Peyer's patch (tissue), 4 donors: ENCODE measurements at regions not wholly inside any gene's neighbourhood (a gene's known extent, or its start where the extent isn't known, plus 50 kb on each side); places are given as distances from the start of the nearest gene placed in this dataset.

Experiments
- DNase-seq, 3 donors: peaks; one replicate each; pipeline ENCODE4 v3.0.0-alpha.2; 2017 to 2019
- H3K27ac ChIP-seq, 4 donors: fragments of 200-600 bp; sonication (generic); one replicate each; pipeline ENCODE4 v1.5.1; 2016 to 2019
- H3K27me3 ChIP-seq, 2 donors: fragments of 200-600 bp; sonication (generic); one replicate each; pipeline ENCODE4 v1.5.1; 2019
- H3K36me3 ChIP-seq, 3 donors: fragments of 200-600 bp; sonication (generic); one replicate each; pipeline ENCODE4 v1.5.1; 2016 to 2019
- H3K4me1 ChIP-seq, 4 donors: fragments of 200-600 bp; sonication (generic); one replicate each; pipeline ENCODE4 v1.5.1; 2016 to 2019
- H3K4me3 ChIP-seq, 4 donors: fragments of 200-600 bp; sonication (generic); 1 replicate in 3 of 4; 2 replicates in 1 of 4; pipeline ENCODE4 v1.5.1; 2016 to 2019; ENCODE audit warnings: mild to moderate bottlenecking in 1 of 4
- H3K9me3 ChIP-seq, 4 donors: fragments of 200-600 bp; sonication (generic); one replicate each; pipeline ENCODE4 v1.5.1; 2016 to 2019; ENCODE audit warnings: mild to moderate bottlenecking in 1 of 4
- POLR2A ChIP-seq, 2 donors: fragments of 450-650 bp; IDR thresholded peaks; one replicate each; pipeline ENCODE4 v1.5.1; 2017; ENCODE audit warnings: antibody characterized with exemption in 2 of 2, mild to moderate bottlenecking in 2 of 2, moderate library complexity in 2 of 2
- TF ChIP-seq, protein P1 (sequence below), 6 experiments: fragments of 450-650 bp in 4 of 6; fragments of 200-600 bp in 2 of 6; sonication (generic) in 1 of 6; IDR thresholded peaks; one replicate each; pipeline ENCODE4 v1.5.1; 2017 to 2019; ENCODE audit warnings: antibody characterized with exemption in 6 of 6, mild to moderate bottlenecking in 3 of 6, moderate library complexity in 1 of 6

DNA sequence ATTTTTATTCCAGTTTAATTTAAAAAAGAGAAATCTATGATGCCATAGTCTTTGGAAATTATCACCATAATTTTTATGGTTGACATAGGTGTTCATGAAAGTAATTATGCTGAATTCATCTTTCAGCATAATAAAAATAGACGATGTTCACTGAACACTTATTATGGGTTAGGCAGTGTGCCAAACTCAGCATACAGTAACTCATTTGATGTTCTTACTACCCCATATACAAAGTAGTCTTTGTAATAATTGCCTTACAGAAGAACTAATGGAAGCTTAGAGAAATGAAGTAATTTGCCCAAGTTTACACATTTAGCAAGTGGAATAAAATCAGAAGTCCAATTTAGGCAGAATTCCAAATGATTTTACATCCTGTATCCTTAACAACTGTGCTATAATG lies 852.2 kb upstream of the GOT2 start:
- no peak for DNase-seq
- no peak overlapping the region for H3K27ac ChIP-seq
- TF ChIP-seq, protein P1, sequence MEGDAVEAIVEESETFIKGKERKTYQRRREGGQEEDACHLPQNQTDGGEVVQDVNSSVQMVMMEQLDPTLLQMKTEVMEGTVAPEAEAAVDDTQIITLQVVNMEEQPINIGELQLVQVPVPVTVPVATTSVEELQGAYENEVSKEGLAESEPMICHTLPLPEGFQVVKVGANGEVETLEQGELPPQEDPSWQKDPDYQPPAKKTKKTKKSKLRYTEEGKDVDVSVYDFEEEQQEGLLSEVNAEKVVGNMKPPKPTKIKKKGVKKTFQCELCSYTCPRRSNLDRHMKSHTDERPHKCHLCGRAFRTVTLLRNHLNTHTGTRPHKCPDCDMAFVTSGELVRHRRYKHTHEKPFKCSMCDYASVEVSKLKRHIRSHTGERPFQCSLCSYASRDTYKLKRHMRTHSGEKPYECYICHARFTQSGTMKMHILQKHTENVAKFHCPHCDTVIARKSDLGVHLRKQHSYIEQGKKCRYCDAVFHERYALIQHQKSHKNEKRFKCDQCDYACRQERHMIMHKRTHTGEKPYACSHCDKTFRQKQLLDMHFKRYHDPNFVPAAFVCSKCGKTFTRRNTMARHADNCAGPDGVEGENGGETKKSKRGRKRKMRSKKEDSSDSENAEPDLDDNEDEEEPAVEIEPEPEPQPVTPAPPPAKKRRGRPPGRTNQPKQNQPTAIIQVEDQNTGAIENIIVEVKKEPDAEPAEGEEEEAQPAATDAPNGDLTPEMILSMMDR (IDR thresholded peaks at IDR 0.05) = no peak

DNA sequence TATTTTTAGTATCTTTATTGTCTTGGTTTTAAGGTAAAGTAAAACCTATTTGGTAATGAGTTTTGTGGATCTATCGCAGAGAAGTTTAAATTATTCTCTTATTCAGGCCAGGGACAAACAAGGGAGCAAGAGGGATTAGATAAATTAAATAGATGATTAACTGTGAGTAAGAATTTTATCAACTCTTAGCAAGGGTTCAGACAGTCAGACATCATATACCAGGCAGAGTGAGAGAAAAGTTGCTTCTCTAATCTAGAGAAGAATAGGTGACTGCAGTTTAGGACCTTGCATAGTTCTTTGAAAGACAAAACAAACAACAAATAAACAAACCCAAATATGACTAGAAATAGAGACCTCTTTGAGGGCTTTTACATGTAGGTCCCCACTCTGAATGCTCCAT lies 840.2 kb upstream of the GOT2 start:
- Histone ChIP-seq H3K27me3 (no peaks in the 10 kb centered on the region), H3K4me3 (no peak overlapping the region), H3K36me3 (no peaks in the 10 kb centered on the region), H3K27ac (no peak overlapping the region), H3K4me1 (no peaks in the 10 kb centered on the region), H3K9me3 (no peaks in the 10 kb centered on the region)
- no peak for DNase-seq
- TF ChIP-seq, protein P1 (IDR thresholded peaks at IDR 0.05) = no peak
- no peak for TF ChIP-seq POLR2A (IDR thresholded peaks at IDR 0.05)

More for the DNA sequence above, 852.2 kb upstream of the GOT2 start:
- Histone ChIP-seq H3K9me3 (no peaks in the 10 kb centered on the region), H3K27me3 (no peaks in the 10 kb centered on the region), H3K36me3 (no peaks in the 10 kb centered on the region), H3K4me3 (no peak overlapping the region), H3K4me1 (no peaks in the 10 kb centered on the region)

DNA sequence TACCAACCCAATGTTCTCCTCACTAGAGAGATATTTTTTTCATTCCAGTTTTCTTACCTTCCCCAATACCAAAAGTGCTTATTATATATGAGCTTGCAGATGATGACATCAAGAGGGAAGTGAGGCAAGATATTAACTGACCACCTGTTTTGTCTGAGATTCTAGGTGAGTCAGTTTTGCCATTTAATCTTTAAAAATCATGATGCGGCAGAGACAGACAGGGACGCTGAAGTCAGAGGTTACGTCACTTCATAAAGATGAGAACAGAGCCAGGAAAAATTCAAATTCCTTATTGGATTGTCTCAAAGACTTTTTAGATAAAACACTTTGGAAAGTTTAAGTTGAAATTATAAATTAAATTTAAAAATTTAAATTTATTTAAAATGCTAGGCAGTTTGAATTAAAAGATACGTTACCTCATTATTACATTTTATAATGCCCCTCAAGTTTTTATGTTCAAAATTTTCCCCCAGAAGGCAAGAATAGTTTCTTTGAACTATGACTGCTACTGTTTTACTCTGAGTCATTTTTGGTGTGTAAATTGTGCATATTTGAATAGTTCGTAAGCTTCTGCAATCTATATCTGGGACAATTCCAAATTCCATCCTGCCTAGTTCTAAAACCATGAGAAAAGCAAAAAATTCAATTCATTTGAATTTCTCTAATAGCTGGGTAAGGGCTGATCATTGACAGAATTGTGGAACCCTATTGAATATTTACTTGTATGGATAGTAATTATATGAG lies 839.6 kb upstream of the GOT2 start:
- no peak for DNase-seq
- H3K4me3 ChIP-seq = no peak overlapping the region
- TF ChIP-seq, protein P1 (IDR thresholded peaks at IDR 0.05) = no peak
- no peak for TF ChIP-seq POLR2A (IDR thresholded peaks at IDR 0.05)
- no peak overlapping the region for H3K27ac ChIP-seq
- no peaks in the 10 kb centered on the region for H3K9me3 ChIP-seq
- H3K27me3 ChIP-seq = no peaks in the 10 kb centered on the region
- no peaks in the 10 kb centered on the region for H3K36me3 ChIP-seq
- H3K4me1 ChIP-seq = no peaks in the 10 kb centered on the region

DNA sequence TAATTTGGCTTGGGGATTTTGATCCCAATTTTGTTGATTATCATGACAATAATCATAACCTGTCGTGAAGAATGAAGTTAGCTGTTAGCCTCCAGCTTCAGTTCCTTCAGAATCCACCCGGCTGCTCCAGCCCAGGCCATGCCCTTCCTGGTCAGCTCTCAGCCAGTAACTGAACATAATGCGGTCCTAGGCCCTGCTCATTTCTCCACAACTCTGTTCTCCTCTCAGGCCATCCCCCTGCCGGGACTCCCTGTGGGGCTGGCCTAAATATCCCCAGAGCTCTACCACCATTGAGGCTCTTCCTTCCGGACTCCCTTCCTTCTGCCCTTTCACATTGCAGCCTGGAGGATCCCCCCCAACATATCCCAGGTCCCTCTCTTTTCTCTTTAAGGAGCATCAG lies 833.4 kb upstream of the GOT2 start:
- no peak overlapping the region for H3K4me3 ChIP-seq
- no peaks in the 10 kb centered on the region for H3K36me3 ChIP-seq
- no peaks in the 10 kb centered on the region for H3K4me1 ChIP-seq
- no peaks in the 10 kb centered on the region for H3K9me3 ChIP-seq
- TF ChIP-seq POLR2A (IDR thresholded peaks at IDR 0.05) = no peak
- TF ChIP-seq, protein P1 (IDR thresholded peaks at IDR 0.05) = no peak
- no peak for DNase-seq
- no peak overlapping the region for H3K27ac ChIP-seq
- no peaks in the 10 kb centered on the region for H3K27me3 ChIP-seq

DNA sequence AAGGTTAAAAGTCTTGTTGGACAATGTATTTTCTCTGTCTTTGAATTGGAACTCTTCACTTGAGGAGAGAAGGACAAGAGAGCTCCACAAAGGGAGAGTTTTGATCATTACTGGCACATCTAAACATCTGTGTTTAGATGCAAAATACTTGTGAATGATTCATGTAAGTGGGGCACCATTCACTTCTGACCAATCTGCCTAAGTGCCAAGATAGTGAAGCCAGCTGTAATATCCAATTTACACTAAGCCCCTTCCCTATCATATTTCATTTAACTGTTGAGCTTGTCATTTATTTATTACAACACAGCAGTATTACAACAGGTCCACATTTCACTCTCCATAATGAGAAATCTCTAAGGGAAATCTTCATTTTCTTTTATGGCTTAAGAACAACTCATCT lies 832.3 kb upstream of the GOT2 start:
- no peaks in the 10 kb centered on the region for H3K27me3 ChIP-seq
- no peak overlapping the region for H3K27ac ChIP-seq
- H3K4me1 ChIP-seq = no peaks in the 10 kb centered on the region
- H3K4me3 ChIP-seq = no peak overlapping the region
- DNase-seq = no peak
- H3K9me3 ChIP-seq = no peaks in the 10 kb centered on the region
- H3K36me3 ChIP-seq = no peaks in the 10 kb centered on the region
- no peak for TF ChIP-seq POLR2A (IDR thresholded peaks at IDR 0.05)
- TF ChIP-seq, protein P1 (IDR thresholded peaks at IDR 0.05) = no peak

DNA sequence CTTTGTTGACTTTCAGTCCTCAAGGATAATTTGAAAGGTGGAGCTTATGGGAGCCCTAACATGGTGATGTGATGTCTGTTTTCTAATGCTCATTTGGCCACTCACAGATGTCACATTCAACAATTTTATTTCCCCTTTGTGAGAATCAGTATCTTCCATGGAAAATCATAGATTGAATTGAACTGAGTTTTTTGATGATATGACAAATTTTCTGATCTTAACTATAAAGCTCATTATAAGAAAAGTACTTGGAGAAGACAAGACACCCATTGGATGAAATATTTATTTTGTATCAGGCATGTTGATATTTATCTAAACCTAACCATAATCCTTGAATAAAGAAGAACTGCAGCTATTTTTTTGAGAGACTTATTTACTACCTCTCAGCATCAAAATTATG lies 824.6 kb upstream of the GOT2 start:
- TF ChIP-seq, protein P1 (IDR thresholded peaks at IDR 0.05) = no peak
- TF ChIP-seq POLR2A (IDR thresholded peaks at IDR 0.05) = no peak
- Histone ChIP-seq H3K27me3 (no peaks in the 10 kb centered on the region), H3K4me1 (no peaks in the 10 kb centered on the region), H3K4me3 (no peak overlapping the region), H3K36me3 (no peaks in the 10 kb centered on the region), H3K9me3 (no peaks in the 10 kb centered on the region), H3K27ac (no peak overlapping the region)
- DNase-seq = no peak
